Stimulated activated CD4-positive, alpha-beta T cell treated with anti-CD3 and anti-CD28 coated beads, TNF-alpha, amount 100 ng/mL, for 4 hours (primary cell): ENCODE measurements at regions not wholly inside any gene's neighbourhood (a gene's known extent, or its start where the extent isn't known, plus 50 kb on each side); places are given as distances from the start of the nearest gene placed in this dataset.

Source experiments
- DNase-seq, 3 experiments: peaks; one replicate each; pipeline ENCODE4 v3.0.0-alpha.2; 2020; ENCODE audit warnings: low read depth in 3 of 3

- DNase-seq, result no peak
Measured at GRCh38 chr9:93730217-93730616, 153.8 kb downstream of the PHF2 start.
